ENCODE measurements at regions not wholly inside any gene's neighbourhood (a gene's known extent, or its start where the extent isn't known, plus 50 kb on each side); places are given as distances from the start of the nearest gene placed in this dataset.

- no peak for DNase-seq
Measured at GRCh38 chr22:49624421-49625177, 203.1 kb downstream of the BRD1 start.

DNA sequence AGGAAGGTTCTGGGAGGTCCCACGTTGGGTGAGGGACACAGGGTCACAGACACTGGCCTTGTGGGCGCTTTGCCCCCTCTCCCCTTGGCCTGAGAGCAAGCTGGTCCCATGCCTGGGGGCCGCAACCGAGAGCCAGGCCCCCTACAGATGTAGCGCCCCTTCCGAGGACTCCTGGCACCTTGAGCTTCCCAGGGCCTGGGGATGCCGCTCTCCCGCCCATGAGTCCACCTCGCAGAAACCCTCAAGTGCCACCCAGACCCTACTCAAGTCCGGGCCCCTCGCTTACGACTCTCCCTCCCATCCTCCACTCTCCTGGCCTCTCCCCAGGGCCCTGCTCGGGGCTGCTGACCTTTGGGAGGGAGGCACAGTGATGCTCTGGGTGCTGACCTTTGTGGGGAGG, 204.0 kb downstream of the BRD1 start:
- DNase-seq = no peak

GRCh38 chr22:49623176-49623575, 204.5 kb downstream of the BRD1 start:
- DNase-seq = no peak

GRCh38 chr22:49622241-49623105, 205.2 kb downstream of the BRD1 start:
- no peak for DNase-seq

- DNase-seq = no peak
Measured at GRCh38 chr22:49621601-49622210, 206.0 kb downstream of the BRD1 start.

GRCh38 chr22:49620666-49621065, 207.0 kb downstream of the BRD1 start:
- no peak for DNase-seq

DNA sequence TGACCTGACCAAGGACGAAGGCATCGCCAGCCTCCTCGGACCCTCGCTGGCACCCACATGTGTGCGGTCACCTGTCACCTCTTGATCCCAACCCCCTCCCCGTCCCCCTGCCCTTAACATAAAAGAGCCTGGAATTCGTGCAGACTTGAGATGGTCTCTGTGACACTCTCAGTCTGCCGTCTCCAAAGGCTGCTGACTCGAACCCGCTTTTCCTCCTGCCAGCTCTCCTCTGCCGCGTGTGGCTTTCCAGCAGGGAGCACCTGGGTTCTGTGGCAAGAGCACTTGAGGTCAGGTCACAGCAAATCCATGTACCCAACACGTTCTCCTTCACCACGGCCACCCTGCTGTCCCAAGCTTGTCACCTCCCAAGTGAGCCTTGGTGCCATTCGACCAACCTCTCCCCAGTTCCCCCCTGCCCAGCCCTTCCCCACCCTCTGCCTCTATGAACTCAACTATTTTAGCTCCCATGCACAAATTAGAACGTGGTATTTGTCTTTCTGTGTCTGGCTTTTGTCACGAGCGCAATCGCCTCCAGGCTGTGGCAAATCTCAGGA, 207.6 kb downstream of the BRD1 start:
- DNase-seq = no peak

GRCh38 chr22:49619301-49619700, 208.4 kb downstream of the BRD1 start:
- no peak for DNase-seq

DNA sequence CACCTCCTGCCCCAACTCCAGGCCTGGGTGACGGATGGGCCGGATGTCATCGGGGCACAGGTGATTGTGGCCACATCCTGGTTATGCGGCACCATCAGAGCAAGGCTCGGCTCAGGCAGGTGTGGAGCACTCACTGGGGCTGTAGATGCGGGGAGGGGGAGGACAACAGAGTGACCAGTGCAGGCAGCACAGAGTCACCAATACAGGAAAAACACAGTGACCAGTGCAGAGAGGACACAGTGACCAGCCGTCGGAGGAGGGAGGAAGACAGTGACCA, 209.1 kb downstream of the BRD1 start:
- DNase-seq = no peak

- no peak for DNase-seq
Measured at GRCh38 chr22:49617866-49618676, 209.6 kb downstream of the BRD1 start.

GRCh38 chr22:49617264-49617663, 210.4 kb downstream of the BRD1 start:
- DNase-seq = no peak

DNA sequence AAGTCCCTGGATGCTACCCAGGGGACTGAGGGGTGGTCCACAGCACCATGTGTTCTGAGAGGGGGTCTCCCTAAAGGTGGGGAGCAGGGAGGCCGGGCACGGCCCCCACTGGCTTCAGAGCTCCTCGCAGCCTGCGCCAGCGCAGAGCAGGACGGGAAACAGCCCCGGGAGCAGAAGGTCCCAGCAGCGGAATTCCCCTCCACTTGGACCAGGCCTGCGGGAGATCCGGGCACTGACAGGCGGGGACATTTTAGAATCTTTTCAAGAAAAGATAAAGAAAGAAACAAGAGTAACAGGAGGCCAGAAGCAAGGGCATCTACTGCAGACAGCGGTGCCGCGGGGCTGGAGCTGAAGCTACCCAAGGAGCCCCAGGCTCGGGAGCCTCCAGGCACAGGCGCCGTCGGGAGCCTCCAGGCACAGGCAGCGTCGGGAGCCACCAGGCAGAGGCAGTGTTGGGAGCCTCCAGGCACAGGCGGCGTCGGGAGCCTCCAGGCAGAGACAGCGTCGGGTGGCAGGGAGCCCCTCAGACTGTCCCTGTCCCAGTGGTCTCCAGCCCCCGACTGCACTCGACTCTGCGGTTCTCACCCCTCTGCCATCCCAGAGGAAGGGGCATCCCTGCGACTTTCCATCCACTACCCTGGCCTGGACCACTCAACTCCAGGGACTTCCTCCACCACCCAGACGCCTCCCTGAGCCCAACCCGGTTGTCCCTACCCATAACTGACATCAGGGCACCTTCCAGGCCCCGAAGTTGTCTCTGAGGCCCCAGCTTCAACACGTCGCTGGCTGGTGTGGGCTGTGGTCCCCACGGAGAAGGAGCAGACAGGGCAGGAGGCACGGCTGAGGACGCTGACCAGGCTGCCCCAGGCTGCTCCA, 211.1 kb downstream of the BRD1 start:
- no peak for DNase-seq

DNA sequence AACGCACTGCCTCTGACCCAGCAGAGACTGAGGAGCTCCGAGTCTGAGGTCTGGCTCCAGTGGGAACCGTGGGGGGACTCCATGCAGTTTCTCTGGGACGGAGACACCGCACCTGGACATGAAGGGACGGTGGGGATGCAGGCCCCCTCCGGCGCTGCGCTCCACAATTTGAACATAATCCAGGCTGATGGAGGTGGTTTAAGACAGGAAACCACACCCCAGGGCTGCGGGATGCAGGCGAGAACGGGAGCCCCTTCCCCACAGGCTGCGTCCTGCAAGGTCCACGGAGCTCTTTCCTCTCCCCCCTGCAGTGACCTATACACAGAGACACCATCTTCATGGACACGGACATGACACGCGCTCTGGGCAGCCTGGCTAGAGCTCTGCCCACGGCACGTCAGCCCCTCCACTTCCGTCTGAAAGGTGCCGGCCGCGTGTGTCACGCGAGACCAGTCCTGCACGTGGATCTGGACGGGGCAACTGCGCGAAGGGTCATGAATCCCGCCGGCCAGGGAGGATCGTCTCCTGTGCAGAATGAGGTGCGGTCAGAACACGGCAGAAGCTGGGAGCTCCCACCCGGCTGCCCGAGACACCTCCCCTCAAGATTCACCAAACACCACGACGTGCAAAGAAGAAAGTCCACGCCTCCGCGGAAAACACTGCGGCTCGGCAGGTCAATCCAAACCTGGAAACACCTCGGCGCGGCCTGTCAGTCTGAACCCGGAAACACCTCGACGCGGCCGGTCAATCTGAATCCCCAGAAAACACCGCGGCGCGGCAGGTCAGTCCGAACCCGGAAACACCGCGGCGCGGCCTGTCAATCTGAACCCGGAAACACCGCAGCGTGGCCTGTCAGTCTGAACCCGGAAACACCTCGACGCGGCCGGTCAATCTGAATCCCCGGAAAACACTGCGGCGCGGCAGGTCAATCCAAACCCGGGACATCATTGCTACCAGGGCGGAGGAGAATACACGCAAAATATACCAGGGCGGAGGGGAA, 212.4 kb downstream of the BRD1 start:
- no peak for DNase-seq

DNA sequence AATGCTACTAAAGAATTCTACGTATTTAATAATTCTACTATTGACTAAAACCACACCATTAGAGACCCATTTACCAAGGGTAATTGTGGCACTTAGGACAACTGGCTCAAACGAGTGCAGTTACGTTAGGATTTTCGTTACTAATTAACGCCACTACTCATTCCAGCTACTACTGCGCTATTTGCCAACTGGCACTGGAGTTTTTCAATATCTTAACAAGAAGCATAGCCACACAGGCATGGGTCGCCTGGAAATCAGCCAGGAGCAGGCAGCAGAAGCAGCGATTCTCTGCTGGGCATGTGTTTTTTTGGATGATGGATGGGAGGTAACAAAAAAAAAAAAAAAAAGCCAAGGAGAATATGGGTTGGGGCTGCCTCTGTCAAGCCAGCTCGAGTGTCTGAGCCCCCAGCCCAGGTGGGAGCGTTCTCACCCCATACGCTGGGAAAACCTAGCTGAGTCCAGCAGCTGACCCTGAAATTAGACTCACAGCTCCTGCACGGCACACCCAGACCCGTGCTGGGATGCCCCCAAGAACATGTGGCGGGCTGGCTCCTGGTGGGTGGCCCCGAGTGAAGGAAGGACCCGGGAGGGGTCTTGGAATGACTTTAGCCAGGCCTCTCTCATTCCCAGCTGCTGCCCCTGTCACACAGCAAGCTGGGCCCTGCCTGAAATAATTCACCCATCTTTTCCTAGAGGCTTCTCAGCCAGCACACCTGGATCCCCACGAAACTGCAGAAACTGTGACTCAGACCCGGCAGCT, 214.0 kb downstream of the BRD1 start:
- no peak for DNase-seq

DNA sequence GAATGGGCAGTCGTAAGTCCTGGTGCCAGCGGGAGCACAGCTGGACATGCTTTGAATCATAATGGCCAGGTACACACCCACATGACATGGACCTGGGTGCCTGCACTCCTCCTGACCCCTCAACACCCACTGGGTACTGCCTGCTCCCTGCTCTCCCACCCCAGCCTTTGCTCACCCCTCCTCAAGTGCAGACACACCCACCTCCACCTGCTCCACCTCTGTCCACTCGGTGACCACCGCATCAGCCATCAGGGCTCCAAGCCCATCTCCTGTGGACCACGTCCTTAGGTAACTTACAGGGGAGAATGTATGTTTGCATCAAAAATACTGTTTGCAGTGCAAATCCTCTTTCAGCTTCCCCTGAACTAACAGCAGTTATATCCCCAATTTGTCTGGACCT, 214.6 kb downstream of the BRD1 start:
- DNase-seq = no peak

- DNase-seq = no peak
Measured at GRCh38 chr22:49609207-49609876, 218.3 kb downstream of the BRD1 start.

DNA sequence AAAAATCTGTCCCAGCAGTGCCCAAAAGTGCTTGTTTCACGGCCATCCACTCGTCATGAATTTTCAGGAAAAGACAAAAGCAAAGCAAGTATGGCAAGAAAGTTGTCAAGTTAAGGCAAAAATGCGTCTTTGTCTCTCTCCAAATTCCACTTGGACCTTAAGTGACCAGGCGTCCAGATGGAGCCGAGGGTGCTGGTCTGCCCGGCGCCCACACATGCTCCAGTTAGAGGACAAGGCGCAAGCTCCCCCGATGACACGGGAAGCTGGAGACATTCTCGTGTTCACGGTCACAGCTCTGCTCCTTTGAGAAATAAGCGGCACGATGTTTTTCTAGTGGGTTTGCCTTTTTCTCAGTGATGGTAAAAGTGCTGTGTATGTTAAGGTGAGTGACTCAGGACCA, 219.0 kb downstream of the BRD1 start:
- DNase-seq = no peak

- no peak for DNase-seq
Measured at GRCh38 chr22:49608228-49608627, 219.4 kb downstream of the BRD1 start.

Data from hypothalamus (tissue), 51 donors.